SK-N-SH treated with all-trans-retinoic acid at 6 μM for 48 hours (cell line): ENCODE measurements at regions not wholly inside any gene's neighbourhood (a gene's known extent, or its start where the extent isn't known, plus 50 kb on each side); places are given as distances from the start of the nearest gene placed in this dataset.

Source experiments
- ATAC-seq: fragments of 200-7000 bp; cut with Tn5 transposase; 3 replicates; pipeline ENCODE4 v1.9.1; 2020; ENCODE audit warnings: mild to moderate bottlenecking, moderate library complexity
- ARNTL ChIP-seq: fragments of 450-650 bp; formaldehyde crosslinking; IDR thresholded peaks from 2 replicates; pipeline ENCODE4 v1.5.0; 2020; ENCODE audit warnings: low read depth, mild to moderate bottlenecking, moderate library complexity, borderline replicate concordance
- BACH2 ChIP-seq: fragments of 250-450 bp; sonication (Bioruptor Pico); IDR thresholded peaks from 2 replicates; pipeline ENCODE4 v1.9.0; 2021; ENCODE audit warnings: mild to moderate bottlenecking, borderline replicate concordance
- CREB5 ChIP-seq: fragments of 250-450 bp; sonication (Bioruptor Pico); IDR thresholded peaks from 2 replicates; pipeline ENCODE4 v1.5.1; 2020; ENCODE audit warnings: low read depth, mild to moderate bottlenecking, moderate library complexity
- CSDC2 ChIP-seq: fragments of 250-450 bp; sonication (Bioruptor Pico); IDR thresholded peaks from 2 replicates; pipeline ENCODE4 v1.5.0; 2020; ENCODE audit warnings: mild to moderate bottlenecking, moderate library complexity
- CSRNP3 ChIP-seq: fragments of 250-450 bp; sonication (Bioruptor Pico); IDR thresholded peaks from 2 replicates; pipeline ENCODE4 v1.5.1; 2021; ENCODE audit warnings: mild to moderate bottlenecking, moderate library complexity
- GLIS3 ChIP-seq: fragments of 250-450 bp; sonication (Bioruptor Pico); IDR thresholded peaks from 2 replicates; pipeline ENCODE4 v1.5.0; 2020; ENCODE audit warnings: mild to moderate bottlenecking, moderate library complexity
- ISL1 ChIP-seq: fragments of 250-450 bp; sonication (Bioruptor Pico); IDR thresholded peaks from 2 replicates; pipeline ENCODE4 v2.1.2; 2022; ENCODE audit warnings: mild to moderate bottlenecking, moderate library complexity
- OSR1 ChIP-seq: fragments of 250-450 bp; sonication (Bioruptor Pico); IDR thresholded peaks from 2 replicates; pipeline ENCODE4 v1.8.0; 2022; ENCODE audit warnings: moderate library complexity, mild to moderate bottlenecking, inconsistent platforms
- PATZ1 ChIP-seq: fragments of 250-450 bp; sonication (Bioruptor Pico); IDR thresholded peaks from 2 replicates; pipeline ENCODE4 v1.8.0; 2020; ENCODE audit warnings: mild to moderate bottlenecking, moderate library complexity, borderline replicate concordance
- POU6F1 ChIP-seq: fragments of 250-450 bp; sonication (Bioruptor Pico); IDR thresholded peaks from 2 replicates; pipeline ENCODE4 v1.8.0; 2021; ENCODE audit warnings: low read depth, mild to moderate bottlenecking, moderate library complexity, borderline replicate concordance
- RARB ChIP-seq: fragments of 250-450 bp; sonication (Bioruptor Pico); IDR thresholded peaks from 2 replicates; pipeline ENCODE4 v1.8.0; 2021; ENCODE audit warnings: mild to moderate bottlenecking, moderate library complexity
- SNAI2 ChIP-seq: fragments of 250-450 bp; sonication (Bioruptor Pico); IDR thresholded peaks from 2 replicates; pipeline ENCODE4 v1.5.0; 2020; ENCODE audit warnings: mild to moderate bottlenecking, moderate library complexity
- TCF4 ChIP-seq: fragments of 250-450 bp; sonication (Bioruptor Pico); IDR thresholded peaks from 2 replicates; pipeline ENCODE4 v1.8.0; 2021; ENCODE audit warnings: mild to moderate bottlenecking, moderate library complexity, borderline replicate concordance
- TOX ChIP-seq: fragments of 250-450 bp; sonication (Bioruptor Pico); IDR thresholded peaks from 2 replicates; pipeline ENCODE4 v1.8.0; 2021; ENCODE audit warnings: mild to moderate bottlenecking, moderate library complexity, borderline replicate concordance
- TSHZ2 ChIP-seq: fragments of 250-450 bp; sonication (Bioruptor Pico); IDR thresholded peaks from 2 replicates; pipeline ENCODE4 v1.5.0; 2020; ENCODE audit warnings: mild to moderate bottlenecking, moderate library complexity
- ZC3H10 ChIP-seq: fragments of 250-450 bp; sonication (Bioruptor Pico); IDR thresholded peaks from 2 replicates; pipeline ENCODE4 v1.5.1; 2021; ENCODE audit warnings: mild to moderate bottlenecking, moderate library complexity
- ZFP3 ChIP-seq: fragments of 250-450 bp; sonication (Bioruptor Pico); IDR thresholded peaks from 2 replicates; pipeline ENCODE4 v1.5.0; 2020; ENCODE audit warnings: mild to moderate bottlenecking, moderate library complexity
- ZFP30 ChIP-seq: fragments of 450-650 bp; formaldehyde crosslinking; IDR thresholded peaks from 2 replicates; pipeline ENCODE4 v1.5.0; 2022; ENCODE audit warnings: mild to moderate bottlenecking, moderate library complexity
- ZNF565 ChIP-seq: fragments of 450-650 bp; formaldehyde crosslinking; conservative IDR thresholded peaks from 2 replicates; pipeline ENCODE4 v1.5.0; 2020; ENCODE audit warnings: low read depth, mild to moderate bottlenecking, moderate library complexity
- ZNF70 ChIP-seq: fragments of 450-650 bp; formaldehyde crosslinking; IDR thresholded peaks from 2 replicates; pipeline ENCODE4 v1.5.0; 2020; ENCODE audit warnings: mild to moderate bottlenecking, moderate library complexity
- ZNF8 ChIP-seq: fragments of 450-650 bp; formaldehyde crosslinking; IDR thresholded peaks from 2 replicates; pipeline ENCODE4 v1.5.0; 2020; ENCODE audit warnings: mild to moderate bottlenecking, moderate library complexity

GRCh38 chr6:10205892-10206291, 209.0 kb downstream of the TFAP2A start:
- no peak for ATAC-seq

GRCh38 chr6:10205120-10205519, 209.8 kb downstream of the TFAP2A start:
- TF ChIP-seq RARB: no peak
- no peak for TF ChIP-seq ZNF8
- ATAC-seq: no peak

More at GRCh38 chr6:10205892-10206291, 209.0 kb downstream of the TFAP2A start:
- TF ChIP-seq PATZ1 (CRISPR knock-in tag): no peak
- no peak for TF ChIP-seq ZNF70 (CRISPR knock-in tag)
- no peak for TF ChIP-seq ZFP3
- no peak for TF ChIP-seq GLIS3 (CRISPR knock-in tag)
- no peak for TF ChIP-seq ZNF8
- TF ChIP-seq CSDC2 (CRISPR knock-in tag): no peak
- TF ChIP-seq CREB5 (CRISPR knock-in tag): no peak
- no peak for TF ChIP-seq ZNF565
- no peak for TF ChIP-seq POU6F1 (CRISPR knock-in tag)
- TF ChIP-seq CSRNP3 (CRISPR knock-in tag): no peak
- no peak for TF ChIP-seq RARB
- TF ChIP-seq BACH2 (CRISPR knock-in tag): no peak
- TF ChIP-seq TOX (CRISPR knock-in tag): no peak
- TF ChIP-seq TCF4: no peak
- TF ChIP-seq ZC3H10 (CRISPR knock-in tag): no peak
- no peak for TF ChIP-seq ARNTL (CRISPR knock-in tag)
- TF ChIP-seq OSR1 (CRISPR knock-in tag): no peak
- TF ChIP-seq, all 23 proteins: peak for 0

GRCh38 chr6:10203651-10204050, 211.2 kb downstream of the TFAP2A start:
- TF ChIP-seq ZFP3 (no peak), CSDC2 (CRISPR knock-in tag) (no peak), POU6F1 (CRISPR knock-in tag) (no peak), ZFP30 (CRISPR knock-in tag) (no peak), GLIS3 (CRISPR knock-in tag) (no peak), TSHZ2 (CRISPR knock-in tag) (no peak), ZNF70 (CRISPR knock-in tag) (no peak), TCF4 (no peak), SNAI2 (CRISPR knock-in tag) (no peak), OSR1 (CRISPR knock-in tag) (no peak), TOX (CRISPR knock-in tag) (no peak), ISL1 (CRISPR knock-in tag) (no peak)
- TF ChIP-seq, all 23 proteins: peak for 0
- ATAC-seq: no peak
